Smooth muscle cell (in vitro differentiated cells): ENCODE measurements at regions not wholly inside any gene's neighbourhood (a gene's known extent, or its start where the extent isn't known, plus 50 kb on each side); places are given as distances from the start of the nearest gene placed in this dataset.

Experiments
- DNase-seq: peaks from one replicate; lab custom pipeline; 2025; ENCODE audit not compliant: unreplicated experiment; lab: John Stamatoyannopoulos, UW
- H2AFZ ChIP-seq: fragments of 200-600 bp; sonication (generic); 2 replicates; pipeline ENCODE4 v1.6.0; 2016; ENCODE audit warnings: antibody characterized with exemption, low read depth, mild to moderate bottlenecking
- H3F3A ChIP-seq: fragments of 200-600 bp; sonication (generic); 2 replicates; pipeline ENCODE4 v1.6.0; 2017; ENCODE audit warnings: antibody characterized with exemption, low read depth
- H3K27ac ChIP-seq: fragments of 200-600 bp; sonication (generic); 2 replicates; pipeline ENCODE4 v1.5.1; 2016; ENCODE audit warnings: low read depth, mild to moderate bottlenecking
- H3K27me3 ChIP-seq: fragments of 200-600 bp; sonication (generic); 2 replicates; pipeline ENCODE4 v1.6.1; 2016; ENCODE audit warnings: low read depth, mild to moderate bottlenecking
- H3K36me3 ChIP-seq: fragments of 200-600 bp; sonication (generic); 2 replicates; pipeline ENCODE4 v1.5.1; 2016; ENCODE audit warnings: low read depth
- H3K4me1 ChIP-seq: fragments of 200-600 bp; sonication (generic); 2 replicates; pipeline ENCODE4 v1.5.1; 2016; ENCODE audit warnings: low read depth
- H3K4me2 ChIP-seq: fragments of 200-600 bp; sonication (generic); 2 replicates; pipeline ENCODE4 v1.6.0; 2016; ENCODE audit warnings: mild to moderate bottlenecking
- H3K4me3 ChIP-seq: fragments of 200-600 bp; sonication (generic); 2 replicates; pipeline ENCODE4 v1.5.1; 2016; ENCODE audit warnings: mild to moderate bottlenecking
- H3K79me2 ChIP-seq: fragments of 200-600 bp; sonication (generic); 2 replicates; pipeline ENCODE4 v1.6.0; 2016; ENCODE audit warnings: low read depth, mild to moderate bottlenecking
- H3K9ac ChIP-seq: fragments of 200-600 bp; sonication (generic); 2 replicates; pipeline ENCODE4 v1.6.0; 2016; ENCODE audit warnings: low read depth
- H3K9me3 ChIP-seq: fragments of 200-600 bp; sonication (generic); replicated peaks from 2 replicates; pipeline ENCODE4 v1.5.1; 2016; ENCODE audit warnings: low read depth
- H4K20me1 ChIP-seq: fragments of 200-600 bp; sonication (generic); 2 replicates; pipeline ENCODE4 v1.6.0; 2016; ENCODE audit warnings: low read depth
- WGBS: methylation state at CpG from one replicate; pipeline ENCODE4 v1.1.7; 2016; ENCODE audit warnings: low lambda C conversion rate; 5-methylcytosine and 5-hydroxymethylcytosine counted together
- TF ChIP-seq, protein P1 (sequence below): fragments of 200-600 bp; sonication (generic); IDR thresholded peaks from 2 replicates; pipeline ENCODE4 v1.5.1; 2017; ENCODE audit warnings: borderline replicate concordance, mild to moderate bottlenecking, antibody characterized with exemption; ENCODE audit not compliant: insufficient read depth, poor library complexity, severe bottlenecking

DNA sequence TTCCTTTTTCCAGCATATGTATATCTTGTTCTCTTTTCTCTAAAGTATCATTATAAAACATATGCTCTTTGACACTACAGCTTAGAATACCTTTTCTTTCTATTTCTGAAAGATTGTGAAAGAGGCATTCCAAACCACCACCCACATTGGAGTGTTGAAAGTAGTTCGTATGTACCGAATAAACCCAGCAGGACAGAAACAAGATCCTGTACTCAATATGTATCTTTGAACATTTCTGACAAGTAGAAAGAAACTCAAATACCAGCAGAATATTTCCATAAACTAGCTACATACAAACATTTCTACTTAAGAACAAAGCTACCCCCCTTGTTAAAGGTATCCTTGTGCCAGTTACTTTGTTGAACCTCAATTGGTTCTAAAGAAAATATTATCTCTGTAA is 415.3 kb upstream of the ALCAM start:
- Histone ChIP-seq H4K20me1 (no peaks in the 10 kb centered on the region), H3K27me3 (no peaks in the 10 kb centered on the region), H3K4me3 (no peak overlapping the region), H3K36me3 (no peaks in the 10 kb centered on the region), H3K9me3 (no peaks in the 10 kb centered on the region), H3K79me2 (no peaks in the 10 kb centered on the region), H3K27ac (no peak overlapping the region), H3F3A (no peaks in the 10 kb centered on the region), H3K4me2 (no peak overlapping the region), H3K4me1 (no peaks in the 10 kb centered on the region), H2AFZ (peak overlapping the region; percentile 57), H3K9ac (no peak overlapping the region)
- WGBS: 89% methylated on average over 2 of the region's 2 CpGs
- TF ChIP-seq, protein P1, sequence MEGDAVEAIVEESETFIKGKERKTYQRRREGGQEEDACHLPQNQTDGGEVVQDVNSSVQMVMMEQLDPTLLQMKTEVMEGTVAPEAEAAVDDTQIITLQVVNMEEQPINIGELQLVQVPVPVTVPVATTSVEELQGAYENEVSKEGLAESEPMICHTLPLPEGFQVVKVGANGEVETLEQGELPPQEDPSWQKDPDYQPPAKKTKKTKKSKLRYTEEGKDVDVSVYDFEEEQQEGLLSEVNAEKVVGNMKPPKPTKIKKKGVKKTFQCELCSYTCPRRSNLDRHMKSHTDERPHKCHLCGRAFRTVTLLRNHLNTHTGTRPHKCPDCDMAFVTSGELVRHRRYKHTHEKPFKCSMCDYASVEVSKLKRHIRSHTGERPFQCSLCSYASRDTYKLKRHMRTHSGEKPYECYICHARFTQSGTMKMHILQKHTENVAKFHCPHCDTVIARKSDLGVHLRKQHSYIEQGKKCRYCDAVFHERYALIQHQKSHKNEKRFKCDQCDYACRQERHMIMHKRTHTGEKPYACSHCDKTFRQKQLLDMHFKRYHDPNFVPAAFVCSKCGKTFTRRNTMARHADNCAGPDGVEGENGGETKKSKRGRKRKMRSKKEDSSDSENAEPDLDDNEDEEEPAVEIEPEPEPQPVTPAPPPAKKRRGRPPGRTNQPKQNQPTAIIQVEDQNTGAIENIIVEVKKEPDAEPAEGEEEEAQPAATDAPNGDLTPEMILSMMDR: no peak
- no peak for DNase-seq

DNA sequence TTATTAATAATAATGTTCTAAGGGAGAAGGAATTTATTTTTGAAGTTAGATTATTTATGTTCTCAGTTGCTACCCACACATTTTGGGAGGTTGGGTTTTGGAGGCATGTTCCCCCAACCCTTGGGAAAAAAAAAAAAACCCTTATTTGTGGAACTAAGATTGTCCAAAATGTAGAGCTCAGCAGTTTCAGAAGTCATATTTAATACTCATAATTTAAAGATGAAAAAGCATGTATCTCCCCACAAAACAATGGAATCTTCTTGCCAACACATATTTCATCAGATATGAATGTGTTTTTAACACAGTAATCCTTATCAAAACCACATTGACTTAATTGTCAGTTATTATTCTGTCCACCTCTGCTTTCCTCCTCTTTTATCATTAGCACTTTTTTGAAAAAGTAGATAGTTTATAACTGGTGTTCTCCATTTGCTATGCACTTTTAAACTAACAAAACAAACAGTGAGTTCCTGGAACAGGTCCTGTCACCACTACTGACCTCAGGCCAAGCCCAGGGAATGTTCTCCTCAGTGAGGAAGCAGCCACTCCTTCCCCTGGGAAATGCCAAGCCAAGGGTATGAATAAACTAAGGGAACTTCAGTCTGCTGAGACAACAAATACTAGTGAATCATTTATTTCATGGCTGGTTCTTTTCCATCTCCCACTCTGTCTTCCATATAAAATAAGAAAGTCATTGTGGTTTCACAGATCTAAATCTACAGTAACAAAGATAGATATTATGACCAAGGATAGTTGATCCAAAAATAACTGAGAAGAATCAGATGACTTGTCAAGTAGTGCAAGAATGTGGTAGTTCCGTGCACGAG is 414.4 kb upstream of the ALCAM start:
- no peaks in the 10 kb centered on the region for H4K20me1 ChIP-seq
- no peak overlapping the region for H3K9ac ChIP-seq
- TF ChIP-seq, protein P1: no peak
- no peak overlapping the region for H3K4me2 ChIP-seq
- H3K27me3 ChIP-seq: no peaks in the 10 kb centered on the region
- DNase-seq: no peak
- H3K79me2 ChIP-seq: no peaks in the 10 kb centered on the region
- H3K9me3 ChIP-seq: no peaks in the 10 kb centered on the region
- H3K4me3 ChIP-seq: no peak overlapping the region
- no peak overlapping the region for H2AFZ ChIP-seq
- WGBS: 81% methylated on average over 2 of the region's 2 CpGs
- no peaks in the 10 kb centered on the region for H3F3A ChIP-seq
- no peak overlapping the region for H3K27ac ChIP-seq
- no peaks in the 10 kb centered on the region for H3K36me3 ChIP-seq
- H3K4me1 ChIP-seq: no peaks in the 10 kb centered on the region

DNA sequence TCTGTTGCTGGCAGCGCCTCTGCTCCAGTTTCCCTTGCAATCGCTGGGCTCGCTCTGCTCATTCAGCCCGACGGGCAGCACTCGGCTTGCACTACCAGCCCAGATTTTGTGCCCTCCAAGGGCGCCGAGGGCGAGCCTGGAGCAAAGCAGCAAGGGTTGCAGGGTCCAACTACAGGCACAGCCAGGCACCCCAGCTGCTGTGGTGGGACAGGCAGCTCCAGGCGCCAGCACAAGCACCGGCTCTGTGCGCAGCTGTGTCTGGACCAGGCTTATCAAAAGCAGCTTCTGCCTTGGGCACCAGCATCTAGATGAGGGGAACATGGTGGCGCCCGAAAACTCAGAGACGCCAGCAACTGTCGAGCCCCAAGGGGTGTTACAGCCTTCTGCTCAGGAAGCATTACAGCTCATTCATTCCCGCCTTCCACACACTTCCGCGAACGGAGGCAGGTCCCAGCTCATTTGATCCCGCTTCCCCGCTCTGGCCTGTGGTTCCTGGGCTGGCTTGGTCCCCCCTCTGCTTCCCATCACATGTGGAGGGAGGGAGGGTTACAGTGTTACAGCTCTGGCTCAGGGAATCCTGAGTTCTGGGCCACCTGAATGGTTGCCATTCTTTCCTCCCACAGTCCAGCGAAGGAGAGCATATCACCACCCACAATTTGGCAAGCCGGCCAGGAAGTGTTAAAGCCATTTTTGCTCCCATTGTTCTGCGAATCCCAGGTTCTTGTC is 409.9 kb upstream of the ALCAM start:
- no peaks in the 10 kb centered on the region for H3K79me2 ChIP-seq
- H3K27me3 ChIP-seq: no peaks in the 10 kb centered on the region
- no peaks in the 10 kb centered on the region for H4K20me1 ChIP-seq
- H3K4me3 ChIP-seq: no peak overlapping the region
- DNase-seq: no peak
- H2AFZ ChIP-seq: no peak overlapping the region
- no peaks in the 10 kb centered on the region for H3F3A ChIP-seq
- peaks cover 2% of the 10 kb centered on the region for H3K4me1 ChIP-seq
- WGBS: 97% methylated on average over 25 of the region's 25 CpGs
- H3K27ac ChIP-seq: no peak overlapping the region
- H3K9me3 ChIP-seq: no peaks in the 10 kb centered on the region
- no peak overlapping the region for H3K4me2 ChIP-seq
- H3K9ac ChIP-seq: no peak overlapping the region
- TF ChIP-seq, protein P1: no peak
- no peaks in the 10 kb centered on the region for H3K36me3 ChIP-seq

DNA sequence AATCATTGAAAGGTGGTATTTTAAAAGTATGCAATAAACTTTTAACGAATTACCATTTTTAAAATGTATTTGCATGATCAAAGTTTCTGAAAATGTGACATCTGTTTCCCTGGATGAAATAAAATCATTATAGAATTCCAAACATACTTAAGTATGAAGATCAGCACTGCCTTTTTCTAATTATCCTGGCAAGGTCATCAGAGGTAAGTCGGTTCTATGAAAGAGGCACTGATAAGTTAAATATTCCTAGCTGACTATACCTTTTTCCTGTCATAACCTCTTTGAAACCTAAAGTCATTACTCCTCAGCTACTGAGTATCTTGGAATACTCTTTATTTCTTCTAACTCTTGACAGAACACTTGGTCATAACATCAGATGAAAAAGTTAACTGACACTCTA is 406.1 kb upstream of the ALCAM start:
- H3K36me3 ChIP-seq: no peaks in the 10 kb centered on the region
- no peaks in the 10 kb centered on the region for H4K20me1 ChIP-seq
- peaks cover 13% of the 10 kb centered on the region for H3K4me1 ChIP-seq
- TF ChIP-seq, protein P1: no peak
- no peak overlapping the region for H3K9ac ChIP-seq
- no peaks in the 10 kb centered on the region for H3K79me2 ChIP-seq
- H3K9me3 ChIP-seq: no peaks in the 10 kb centered on the region
- H3F3A ChIP-seq: no peaks in the 10 kb centered on the region
- no peak for DNase-seq
- no peak overlapping the region for H3K27ac ChIP-seq
- 73% methylated on average over 2 of the region's 2 CpGs for WGBS
- no peaks in the 10 kb centered on the region for H3K27me3 ChIP-seq
- no peak overlapping the region for H3K4me3 ChIP-seq
- H3K4me2 ChIP-seq: no peak overlapping the region
- H2AFZ ChIP-seq: no peak overlapping the region
